ENCODE measurements at regions not wholly inside any gene's neighbourhood (a gene's known extent, or its start where the extent isn't known, plus 50 kb on each side); places are given as distances from the start of the nearest gene placed in this dataset.

DNA sequence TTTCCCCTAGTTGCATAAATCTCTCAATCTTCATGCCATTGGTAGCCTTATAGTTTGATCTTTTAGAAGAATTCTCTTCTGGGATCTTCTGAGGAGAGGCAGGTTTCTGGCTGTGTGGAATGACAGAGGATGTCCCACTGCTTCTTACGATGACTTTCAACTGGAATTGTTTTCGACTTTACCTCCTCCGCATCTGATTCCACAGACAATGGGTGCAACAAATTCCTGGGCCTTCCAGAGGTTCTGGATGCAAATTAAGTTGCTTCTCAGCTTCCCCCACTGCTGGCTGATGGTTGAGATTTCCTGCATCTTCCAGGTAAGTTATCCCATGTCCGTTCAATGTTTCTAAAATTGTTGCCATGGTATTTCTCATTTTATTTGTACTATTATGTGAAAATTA lies 142.3 kb upstream of the TSC22D1 start:
- TF ChIP-seq CTCF (conservative IDR thresholded peaks at IDR 0.05) (no peak), EZH2 (IDR thresholded peaks at IDR 0.05; ENCODE audit: low read depth) (no peak)
